ENCODE measurements at regions not wholly inside any gene's neighbourhood (a gene's known extent, or its start where the extent isn't known, plus 50 kb on each side); places are given as distances from the start of the nearest gene placed in this dataset.

GRCh38 chr13:26888632-26889031 is 128.0 kb upstream of the GPR12 start:
- no peaks in the 10 kb centered on the region for H3K9me3 ChIP-seq (ENCODE audit: control insufficient read depth, low read length)
- H3K4me3 ChIP-seq (ENCODE audit: low read length), result no peak overlapping the region
- Mint-ChIP-seq H3K9me3 (no peaks in the 10 kb centered on the region), H3K27ac (no peak overlapping the region), H3K4me1 (no peaks in the 10 kb centered on the region), H3K4me3 (no peak overlapping the region), H3K27me3 (ENCODE audit: insufficient read depth) (peaks cover 6% of the 10 kb centered on the region), H3K36me3 (ENCODE audit: low read depth) (no peaks in the 10 kb centered on the region)
- no peak for TF ChIP-seq CTCF (conservative IDR thresholded peaks at IDR 0.05)
- WGBS, 2 experiments (ENCODE audit: insufficient coverage in 1 of 2, insufficient read length in 1 of 2), result 96% methylated on average over 4 to 7 of the region's 7 CpGs
- H3K4me1 ChIP-seq (ENCODE audit: control insufficient read depth, insufficient read depth, low read length), result no peaks in the 10 kb centered on the region
- no peaks in the 10 kb centered on the region for H3K36me3 ChIP-seq (ENCODE audit: control insufficient read depth, insufficient read depth, low read length)
- no peak for DNase-seq
- no peaks in the 10 kb centered on the region for H3K27me3 ChIP-seq (ENCODE audit: control insufficient read depth, insufficient read depth, low read length, poor library complexity, severe bottlenecking)
- no peak overlapping the region for H3K9ac ChIP-seq (ENCODE audit: extremely low read depth, low read length, poor library complexity, severe bottlenecking)
- H3K27ac ChIP-seq (ENCODE audit: low read depth, low read length), result no peak overlapping the region

- H3K9me3 Mint-ChIP-seq, result no peaks in the 10 kb centered on the region
These were observed 127.0 kb upstream of the GPR12 start for GRCh38 chr13:26887594-26887993.

GRCh38 chr13:26883613-26884257 is 123.1 kb upstream of the GPR12 start:
- Mint-ChIP-seq H3K27ac (no peak overlapping the region), H3K4me3 (no peak overlapping the region), H3K4me1 (peaks cover 4% of the 10 kb centered on the region), H3K36me3 (ENCODE audit: low read depth) (no peaks in the 10 kb centered on the region), H3K9me3 (no peaks in the 10 kb centered on the region), H3K27me3 (ENCODE audit: insufficient read depth) (peaks cover 3% of the 10 kb centered on the region)
- H3K4me1 ChIP-seq (ENCODE audit: control insufficient read depth, insufficient read depth, low read length), result peaks cover 4% of the 10 kb centered on the region
- 71 to 92% methylated on average over 2 to 3 of the region's 3 CpGs for WGBS, 2 experiments (ENCODE audit: insufficient coverage in 1 of 2, insufficient read length in 1 of 2)
- no peak for DNase-seq
- H3K27ac ChIP-seq (ENCODE audit: low read depth, low read length), result no peak overlapping the region
- H3K4me3 ChIP-seq (ENCODE audit: low read length), result no peak overlapping the region
- TF ChIP-seq CTCF (conservative IDR thresholded peaks at IDR 0.05), result no peak
- no peaks in the 10 kb centered on the region for H3K27me3 ChIP-seq (ENCODE audit: control insufficient read depth, insufficient read depth, low read length, poor library complexity, severe bottlenecking)
- no peaks in the 10 kb centered on the region for H3K9me3 ChIP-seq (ENCODE audit: control insufficient read depth, low read length)
- no peak overlapping the region for H3K9ac ChIP-seq (ENCODE audit: extremely low read depth, low read length, poor library complexity, severe bottlenecking)
- no peaks in the 10 kb centered on the region for H3K36me3 ChIP-seq (ENCODE audit: control insufficient read depth, insufficient read depth, low read length)

More at GRCh38 chr13:26887594-26887993, 127.0 kb upstream of the GPR12 start:
- no peak overlapping the region for H3K4me3 Mint-ChIP-seq
- no peaks in the 10 kb centered on the region for H3K4me1 Mint-ChIP-seq
- Histone ChIP-seq H3K27ac (ENCODE audit: low read depth, low read length) (no peak overlapping the region), H3K9me3 (ENCODE audit: control insufficient read depth, low read length) (no peaks in the 10 kb centered on the region), H3K27me3 (ENCODE audit: control insufficient read depth, insufficient read depth, low read length, poor library complexity, severe bottlenecking) (no peaks in the 10 kb centered on the region), H3K36me3 (ENCODE audit: control insufficient read depth, insufficient read depth, low read length) (no peaks in the 10 kb centered on the region), H3K4me3 (ENCODE audit: low read length) (no peak overlapping the region), H3K9ac (ENCODE audit: extremely low read depth, low read length, poor library complexity, severe bottlenecking) (no peak overlapping the region), H3K4me1 (ENCODE audit: control insufficient read depth, insufficient read depth, low read length) (no peaks in the 10 kb centered on the region)
- no peaks in the 10 kb centered on the region for H3K36me3 Mint-ChIP-seq (ENCODE audit: low read depth)
- H3K27me3 Mint-ChIP-seq (ENCODE audit: insufficient read depth), result peaks cover 6% of the 10 kb centered on the region
- no peak for DNase-seq
- no peak for TF ChIP-seq CTCF (conservative IDR thresholded peaks at IDR 0.05)
- WGBS, 2 experiments (ENCODE audit: insufficient coverage in 1 of 2, insufficient read length in 1 of 2), result 85 to 96% methylated on average over 3 of the region's 3 CpGs
- H3K27ac Mint-ChIP-seq, result no peak overlapping the region
